NCI-H1694 (cell line): ENCODE measurements at regions not wholly inside any gene's neighbourhood (a gene's known extent, or its start where the extent isn't known, plus 50 kb on each side); places are given as distances from the start of the nearest gene placed in this dataset.
"Not testable (repeated sequence)": the region's sequence is repeated elsewhere in the genome, so short reads cannot be mapped to it uniquely, and the experiment has no call there.

Source experiments
- DNase-seq: peaks from one replicate; lab custom pipeline; 2025; lab: John Stamatoyannopoulos, UW

DNA sequence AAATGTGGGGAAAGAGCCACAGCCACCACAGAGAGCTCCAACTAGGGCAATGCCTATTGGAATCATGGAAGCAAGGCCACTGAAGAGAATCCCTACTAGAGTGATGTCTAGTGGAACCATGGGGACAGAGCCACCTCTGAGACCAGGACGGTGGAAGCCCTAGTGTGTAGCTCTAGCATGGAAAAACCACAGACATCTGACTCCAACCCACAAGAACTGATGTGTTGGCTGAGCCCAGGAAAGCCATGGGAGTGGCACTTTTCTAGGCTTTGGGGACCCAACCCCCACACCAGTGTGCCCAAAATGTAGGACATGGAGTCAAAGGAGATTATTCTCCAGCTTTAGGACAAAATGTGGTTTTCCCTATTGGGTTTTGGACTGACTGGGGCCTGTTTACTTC is 721.9 kb downstream of the BRINP1 start:
- DNase-seq = no peak

DNA sequence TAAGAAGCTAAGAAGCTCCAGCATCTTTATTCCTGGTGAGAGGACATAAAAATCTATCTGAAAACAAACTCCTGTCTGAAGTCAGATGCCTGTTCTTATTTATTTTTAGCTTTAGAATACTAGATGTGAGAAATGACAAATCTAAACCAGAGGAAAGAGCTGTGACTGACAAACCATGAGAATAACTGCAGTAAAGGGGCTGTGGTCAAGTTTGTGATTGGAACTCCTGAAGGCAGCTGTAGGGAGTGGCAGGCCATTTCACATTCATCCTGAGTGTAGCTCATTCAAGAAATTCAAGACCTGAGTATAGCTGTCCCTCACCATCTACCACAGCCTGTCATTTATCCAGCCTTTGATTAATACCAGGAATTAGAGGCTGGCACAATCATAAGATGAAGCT is 718.8 kb downstream of the BRINP1 start:
- DNase-seq = no peak

DNA sequence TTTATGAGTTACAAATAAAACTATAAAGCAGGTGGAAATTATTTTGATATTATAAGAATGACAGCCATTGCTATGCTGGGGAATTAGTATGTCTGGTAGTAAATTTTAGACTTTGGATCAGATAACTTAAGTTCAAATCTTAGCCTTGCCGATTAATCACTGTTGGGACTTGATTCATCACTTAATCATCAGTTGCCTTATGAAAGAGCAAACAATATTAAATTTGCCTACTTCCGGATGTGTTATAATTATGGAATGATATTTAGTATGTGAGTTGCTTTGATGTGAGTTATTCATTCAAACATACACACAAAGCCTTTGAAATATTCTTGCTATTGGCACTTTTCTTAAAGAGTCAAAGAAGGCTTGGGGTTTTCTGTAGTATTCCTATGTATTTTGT is 717.7 kb downstream of the BRINP1 start:
- no peak for DNase-seq

DNA sequence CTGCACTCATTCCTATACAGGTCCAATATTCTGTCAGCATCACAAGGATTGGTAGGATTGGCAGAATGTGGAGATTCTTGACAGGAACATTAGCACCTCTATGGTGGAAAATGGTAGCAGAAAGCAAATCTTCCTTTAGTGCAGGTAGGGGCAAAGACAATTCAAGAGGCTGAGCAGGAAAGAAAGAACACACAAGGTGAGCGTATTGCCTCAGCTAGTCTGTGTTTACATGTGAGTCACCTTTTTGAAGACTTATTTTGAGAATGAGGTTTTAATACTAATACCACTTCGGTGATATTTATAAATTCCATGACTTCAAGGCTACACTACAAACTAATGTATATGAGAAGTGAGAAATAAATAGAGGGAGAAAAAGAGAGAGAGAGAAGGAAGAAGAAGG is 717.0 kb downstream of the BRINP1 start:
- no peak for DNase-seq

DNA sequence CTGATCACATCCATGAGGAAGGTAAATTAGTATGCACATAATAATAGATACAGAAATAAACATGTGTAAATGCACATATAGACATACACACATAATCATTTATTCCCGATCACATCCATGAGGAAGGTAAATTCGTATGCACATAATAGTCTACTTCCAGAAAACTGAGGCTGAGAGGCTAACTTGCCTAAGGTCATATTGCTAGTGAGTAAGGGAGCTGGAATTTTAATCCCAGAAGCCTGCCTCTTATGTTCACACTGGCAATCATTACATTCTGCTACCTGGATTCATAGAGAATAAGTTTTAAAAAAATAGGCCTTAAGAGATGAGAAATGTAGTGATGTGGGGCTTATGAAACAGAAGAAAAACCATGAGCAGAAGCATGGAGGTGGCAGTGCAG is 716.3 kb downstream of the BRINP1 start:
- DNase-seq = no peak

DNA sequence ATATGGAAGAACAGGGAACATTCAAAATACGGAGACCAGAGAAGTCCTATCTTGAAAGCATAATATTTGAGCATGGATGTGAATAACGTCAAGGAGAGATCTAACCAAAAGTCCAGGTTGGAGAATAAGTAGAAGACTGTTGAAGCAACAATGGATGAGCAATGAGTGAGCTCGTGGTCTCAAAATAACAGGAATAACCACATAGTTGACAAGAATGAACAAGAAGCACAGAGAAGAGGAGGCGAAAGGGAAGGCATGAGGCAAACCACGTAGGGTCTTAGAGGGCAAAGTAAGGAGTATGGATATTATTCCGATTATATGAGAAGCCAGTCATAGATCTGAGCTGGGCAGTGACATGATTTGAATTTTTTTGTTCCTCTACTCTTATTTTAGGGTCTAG is 710.2 kb downstream of the BRINP1 start:
- no peak for DNase-seq

DNA sequence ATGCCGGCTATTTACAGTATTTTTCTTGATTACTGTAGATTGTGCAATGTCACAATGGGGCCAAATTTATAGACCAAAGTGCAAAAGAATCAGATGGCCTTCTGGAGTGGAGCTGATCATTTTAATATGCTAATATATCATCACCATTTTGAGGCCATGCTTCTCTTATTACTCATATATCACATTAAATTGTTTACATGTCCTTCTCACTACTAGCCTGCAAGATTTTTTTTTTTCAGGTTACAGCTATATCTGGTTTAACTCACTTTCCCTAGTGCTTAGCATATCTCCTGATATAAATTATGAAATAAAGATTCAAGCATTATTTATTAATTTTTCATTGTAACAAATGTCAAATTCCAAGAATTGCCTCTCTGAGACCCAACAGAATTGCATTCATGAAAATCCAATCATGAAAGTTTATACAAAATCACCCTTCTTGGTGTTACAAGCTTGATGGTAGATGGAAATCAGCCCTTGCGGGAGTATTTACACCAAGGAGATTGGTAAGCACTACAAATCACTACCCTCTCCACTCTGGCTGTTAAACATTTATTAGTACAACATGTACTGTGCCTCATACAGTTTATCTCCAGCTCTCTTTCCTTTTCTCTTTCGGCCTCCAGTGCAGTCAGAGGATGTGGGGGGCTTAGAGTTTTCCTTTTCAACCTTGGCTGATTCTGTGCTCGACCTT is 703.9 kb downstream of the BRINP1 start:
- no peak for DNase-seq

DNA sequence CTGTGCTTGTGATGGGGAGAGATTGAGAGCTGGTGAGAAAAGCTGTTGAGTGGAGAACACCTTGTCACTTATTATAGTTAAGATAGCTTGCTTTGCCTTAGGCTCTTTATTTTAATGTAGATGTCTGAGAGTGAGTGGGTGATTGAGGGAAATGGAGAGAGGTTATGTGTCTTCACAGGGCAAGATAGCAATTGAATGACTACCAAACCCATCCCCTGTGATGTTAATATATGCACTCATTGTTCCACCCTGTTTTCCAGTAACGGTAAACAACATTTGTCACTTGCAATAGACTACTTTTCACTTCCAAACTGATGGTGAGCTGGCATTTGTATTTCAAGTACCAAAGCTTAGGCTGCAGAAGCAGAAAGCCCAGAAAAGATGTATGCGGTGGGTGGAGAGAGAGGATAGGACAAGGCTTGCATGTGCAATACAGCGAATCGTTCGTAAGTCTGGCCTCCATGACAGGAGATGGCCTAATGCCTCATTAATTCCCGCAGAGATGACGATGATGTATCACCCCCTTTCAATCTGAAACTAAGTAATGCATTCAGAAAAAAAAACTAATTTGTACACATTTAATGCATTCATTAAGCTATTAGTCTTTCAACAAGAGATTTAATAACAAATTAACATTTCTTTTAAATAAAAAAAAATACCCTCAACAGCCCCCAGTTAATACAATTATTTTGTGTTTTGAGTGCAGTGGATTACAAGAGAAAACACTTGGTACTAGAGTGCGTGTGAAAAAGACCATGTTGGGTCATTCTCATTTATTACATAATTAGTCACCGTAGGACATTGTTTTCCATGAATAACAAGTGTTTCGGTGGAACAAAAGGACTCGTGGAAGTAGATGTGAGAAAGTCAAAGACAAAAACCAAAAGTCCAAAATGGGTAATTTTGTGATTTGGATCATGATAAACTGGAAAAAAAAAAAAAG is 699.0 kb downstream of the BRINP1 start:
- no peak for DNase-seq

DNA sequence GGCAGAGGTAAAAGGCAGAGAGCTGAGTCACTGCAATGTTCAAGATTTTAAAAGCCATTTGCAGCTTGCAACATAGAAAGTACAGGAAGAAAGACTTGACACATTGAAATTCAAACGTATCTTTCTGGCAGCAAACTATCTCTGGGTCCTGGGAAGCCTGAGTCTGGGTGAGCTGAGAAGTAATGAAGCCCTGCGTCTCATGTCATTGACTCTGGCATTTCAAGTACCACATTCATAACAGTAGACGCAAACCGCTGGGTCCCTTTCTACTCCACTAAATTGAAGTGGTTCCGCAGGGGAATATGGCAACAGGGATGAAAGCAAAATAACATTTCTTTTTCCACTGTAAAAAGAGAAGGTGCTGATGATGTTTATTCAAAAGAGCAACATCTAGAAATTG is 694.3 kb downstream of the BRINP1 start:
- DNase-seq = no peak

DNA sequence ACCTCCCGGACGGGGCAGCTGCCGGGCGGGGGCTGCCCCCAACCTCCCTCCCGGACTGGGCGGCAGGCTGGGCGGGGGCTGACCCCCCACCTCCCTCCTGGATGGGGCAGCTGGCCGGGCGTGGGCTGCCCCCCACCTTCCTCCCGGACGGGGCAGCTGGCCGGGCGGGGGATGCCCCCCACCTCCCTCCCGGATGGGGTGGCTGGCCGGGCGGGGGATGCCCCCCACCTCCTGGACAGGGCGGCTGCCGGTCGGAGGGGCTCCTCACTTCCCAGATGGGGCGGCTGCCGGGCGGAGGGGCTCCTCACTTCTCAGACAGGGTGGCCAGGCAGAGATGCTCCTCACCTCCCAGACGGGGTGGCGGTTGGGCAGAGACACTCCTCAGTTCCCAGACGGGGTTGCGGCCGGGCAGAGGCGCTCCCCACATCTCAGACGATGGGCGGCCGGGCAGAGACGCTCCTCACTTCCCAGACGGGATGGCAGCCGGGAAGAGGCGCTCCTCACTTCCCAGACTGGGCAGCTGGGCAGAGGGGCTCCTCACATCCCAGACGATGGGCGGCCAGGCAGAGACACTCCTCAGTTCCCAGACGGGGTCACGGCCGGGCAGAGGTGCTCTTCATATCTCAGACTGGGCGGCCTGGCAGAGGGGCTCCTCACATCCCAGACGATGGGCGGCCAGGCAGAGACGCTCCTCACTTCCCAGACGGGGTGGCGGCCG is 691.1 kb downstream of the BRINP1 start:
- DNase-seq = not testable (repeated sequence)

DNA sequence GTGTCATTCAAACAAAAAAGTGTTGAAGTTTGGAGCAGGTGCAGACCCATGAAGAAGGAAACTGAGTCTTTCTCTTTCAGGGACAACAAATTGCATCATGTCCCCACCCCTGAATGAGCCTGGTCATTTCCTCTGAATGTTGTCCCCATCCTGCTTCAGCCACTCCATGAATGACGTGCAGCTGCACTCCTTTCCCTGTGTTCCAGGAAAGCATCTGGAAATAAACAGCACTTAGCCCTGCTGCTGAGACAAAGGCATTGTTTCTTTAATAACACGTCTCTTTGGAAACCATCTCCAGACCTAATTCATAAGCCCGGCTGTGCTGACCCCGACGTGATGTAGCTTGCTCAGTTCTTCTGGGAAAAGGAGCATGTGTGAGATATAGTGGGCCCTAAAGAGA is 682.3 kb downstream of the BRINP1 start:
- no peak for DNase-seq

DNA sequence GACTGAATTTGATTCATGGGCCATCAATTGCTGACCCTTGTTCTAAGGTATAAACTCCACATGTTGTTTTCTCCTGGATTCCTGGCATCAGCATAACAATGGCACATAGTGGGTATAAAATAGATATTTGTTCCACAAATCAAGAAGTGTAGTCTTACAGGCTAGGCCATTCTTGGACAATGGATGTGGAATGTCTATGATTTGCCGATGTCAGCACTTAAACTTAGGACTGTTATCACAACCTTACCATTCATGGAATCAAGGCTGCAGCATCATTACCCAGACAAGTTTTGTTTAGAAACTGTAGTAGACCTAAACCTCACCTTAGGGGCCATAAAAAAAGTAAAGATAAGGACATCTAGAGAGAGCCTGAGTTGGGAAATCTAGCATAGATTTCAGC is 680.0 kb downstream of the BRINP1 start:
- no peak for DNase-seq

DNA sequence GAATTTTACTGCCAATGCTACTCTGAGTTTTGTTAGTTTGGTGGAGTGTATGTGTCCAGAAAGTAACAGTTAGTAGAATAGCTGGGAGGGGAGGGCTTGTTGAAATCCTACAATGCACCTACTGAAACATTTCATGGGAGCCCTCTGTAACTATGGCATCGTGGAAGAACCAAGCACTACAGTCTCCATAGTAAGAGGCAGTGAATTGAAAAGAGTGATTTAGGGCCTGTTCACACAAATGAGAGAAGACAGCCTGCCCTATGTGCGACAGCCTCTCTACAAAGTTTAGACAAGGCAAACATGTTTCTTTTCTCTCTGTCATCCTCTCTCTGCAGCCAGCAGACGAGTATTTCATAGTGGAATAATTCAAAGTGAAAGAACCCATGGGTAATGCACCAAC is 676.6 kb downstream of the BRINP1 start:
- no peak for DNase-seq

DNA sequence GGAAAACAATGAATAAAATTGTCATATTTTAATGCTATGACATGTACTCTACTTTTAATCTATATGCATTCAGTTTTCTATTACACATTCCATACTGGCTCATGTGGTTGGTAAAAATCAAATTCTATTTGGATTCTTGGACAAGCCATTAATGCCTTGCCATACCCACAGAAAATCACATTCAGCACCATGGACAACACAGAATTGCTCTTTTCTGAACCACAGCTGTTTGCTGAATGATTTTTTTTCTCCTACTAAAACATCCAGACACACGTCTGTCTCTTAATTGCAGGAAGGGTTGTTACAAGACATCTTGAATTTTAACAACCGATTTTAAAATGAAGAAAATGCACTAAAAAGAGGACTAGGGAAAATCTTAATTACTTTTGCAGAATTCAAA is 675.6 kb downstream of the BRINP1 start:
- no peak for DNase-seq

DNA sequence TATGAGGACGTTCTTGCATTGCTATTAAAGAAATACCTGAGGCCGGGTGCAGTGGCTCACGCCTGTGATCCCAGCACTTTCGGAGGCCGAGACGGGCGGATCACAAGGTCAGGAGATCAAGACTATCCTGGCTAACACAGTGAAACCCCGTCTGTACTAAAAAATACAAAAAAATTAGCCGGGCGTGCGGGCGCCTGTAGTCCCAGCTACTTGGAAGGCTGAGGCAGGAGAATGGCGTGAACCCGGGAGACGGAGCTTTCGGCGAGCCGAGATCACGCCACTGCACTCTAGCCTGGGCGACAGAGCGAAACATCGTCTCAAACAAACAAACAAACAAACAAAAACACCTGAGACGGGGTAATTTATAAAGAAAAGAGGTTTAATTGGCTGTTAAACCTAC is 674.0 kb downstream of the BRINP1 start:
- DNase-seq = not testable (repeated sequence)

DNA sequence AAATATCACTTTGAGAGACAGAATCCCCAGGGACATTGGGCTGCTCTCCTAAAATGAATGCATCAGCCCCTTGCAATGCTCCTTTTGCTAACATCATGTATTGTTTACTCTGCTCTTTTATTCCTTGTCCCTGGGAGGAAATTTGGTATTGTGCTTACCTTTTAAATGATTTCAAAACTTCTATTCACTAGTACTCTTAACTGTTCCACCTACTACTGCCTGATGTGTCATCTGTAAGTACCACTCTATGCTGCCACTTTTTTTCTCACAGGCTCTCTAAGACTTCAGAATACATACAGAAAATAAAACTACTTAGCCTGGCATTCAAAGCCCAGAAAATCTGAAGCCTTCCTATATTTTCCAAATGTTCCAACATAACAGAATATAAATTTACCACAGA is 667.2 kb downstream of the BRINP1 start:
- DNase-seq = no peak

DNA sequence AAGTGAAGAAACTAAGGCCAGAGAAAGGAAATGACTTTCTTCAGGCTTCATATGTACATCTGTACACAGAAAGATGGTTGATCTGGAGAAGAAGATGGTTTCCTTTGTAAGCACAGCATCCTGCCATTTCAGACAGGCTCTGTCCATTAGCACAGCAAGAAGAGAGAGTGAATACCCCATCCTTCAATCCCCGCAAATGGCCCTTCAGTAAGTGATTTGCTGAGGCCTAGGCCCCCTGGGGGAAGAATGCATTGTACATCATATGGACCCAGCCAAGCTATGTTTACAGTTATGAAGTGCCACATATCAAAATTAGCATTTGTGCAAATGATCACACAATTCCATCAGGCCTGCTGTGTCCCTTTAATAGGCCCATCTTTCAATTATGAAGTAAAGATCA is 657.4 kb downstream of the BRINP1 start:
- no peak for DNase-seq

DNA sequence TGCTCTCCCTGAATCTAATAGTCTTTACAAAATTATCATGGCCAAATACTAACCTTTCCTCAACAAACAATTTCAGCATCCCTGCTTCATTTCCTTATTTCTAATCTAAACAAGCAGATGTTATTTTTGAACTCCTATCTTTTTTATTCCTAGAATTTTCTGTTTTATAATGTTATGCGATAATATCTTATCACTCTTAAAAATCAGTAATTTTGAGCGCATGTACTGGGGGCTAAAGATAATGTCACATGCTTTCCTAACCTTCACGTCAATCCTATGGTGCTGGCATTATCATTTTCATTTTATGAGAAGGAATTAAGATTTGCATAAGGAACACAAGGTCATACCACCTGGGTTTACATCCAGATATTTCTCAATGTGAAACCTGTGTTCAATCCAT is 648.0 kb downstream of the BRINP1 start:
- DNase-seq = no peak

DNA sequence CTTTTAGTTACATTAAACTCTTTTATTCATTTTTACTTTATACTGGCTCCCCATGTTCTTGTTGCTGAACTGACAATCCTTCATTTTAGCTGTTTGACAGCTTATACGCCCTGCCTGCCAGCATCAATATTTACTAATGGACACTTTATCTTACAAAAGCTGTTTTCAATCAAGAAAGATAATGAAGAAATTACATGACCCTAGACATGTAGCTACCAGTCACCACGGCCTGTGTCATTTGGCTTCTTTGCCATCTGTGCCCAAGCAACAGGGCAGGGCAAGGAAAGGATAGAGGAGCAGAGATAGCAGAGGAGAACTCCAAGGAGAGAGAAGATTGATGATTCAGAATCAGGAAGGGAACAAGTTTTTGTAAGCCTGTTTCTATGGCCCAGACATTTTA is 647.3 kb downstream of the BRINP1 start:
- DNase-seq = no peak

DNA sequence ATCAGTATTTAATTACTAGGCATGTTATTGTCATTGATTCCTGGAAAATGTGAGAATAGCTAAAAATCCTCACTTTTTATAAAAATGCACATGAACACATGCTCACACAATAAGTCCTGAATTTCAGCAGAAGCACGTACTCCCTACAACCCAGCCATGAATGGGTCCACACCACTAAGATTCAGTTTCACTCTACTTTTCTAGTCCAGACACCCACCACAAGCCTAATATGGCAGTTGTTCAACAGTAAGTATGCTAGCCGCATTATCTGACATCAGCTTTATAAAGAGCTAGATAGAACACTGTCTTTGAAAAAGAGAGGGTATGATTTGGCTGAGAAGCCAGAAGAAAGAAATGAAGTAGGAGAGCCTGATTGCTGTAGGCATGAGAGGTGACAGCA is 639.3 kb downstream of the BRINP1 start:
- no peak for DNase-seq

DNA sequence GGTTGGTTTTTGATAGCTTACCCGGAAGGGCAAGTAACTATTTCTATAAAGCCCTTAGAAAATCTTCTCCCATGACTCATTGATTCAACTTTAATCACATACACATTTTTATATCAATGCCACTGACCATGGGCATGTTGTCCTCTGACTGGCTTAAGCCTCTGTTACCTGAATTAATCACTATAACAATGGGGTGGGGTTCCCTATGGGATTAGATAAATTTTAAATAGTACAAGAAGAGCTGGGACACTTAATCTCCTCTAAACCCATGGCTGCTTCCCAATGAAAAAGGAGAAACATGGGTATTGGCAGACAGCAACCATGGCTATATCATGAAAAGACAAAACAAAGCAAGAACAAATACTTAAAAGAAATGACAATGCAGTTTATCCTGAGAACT is 636.2 kb downstream of the BRINP1 start:
- no peak for DNase-seq

DNA sequence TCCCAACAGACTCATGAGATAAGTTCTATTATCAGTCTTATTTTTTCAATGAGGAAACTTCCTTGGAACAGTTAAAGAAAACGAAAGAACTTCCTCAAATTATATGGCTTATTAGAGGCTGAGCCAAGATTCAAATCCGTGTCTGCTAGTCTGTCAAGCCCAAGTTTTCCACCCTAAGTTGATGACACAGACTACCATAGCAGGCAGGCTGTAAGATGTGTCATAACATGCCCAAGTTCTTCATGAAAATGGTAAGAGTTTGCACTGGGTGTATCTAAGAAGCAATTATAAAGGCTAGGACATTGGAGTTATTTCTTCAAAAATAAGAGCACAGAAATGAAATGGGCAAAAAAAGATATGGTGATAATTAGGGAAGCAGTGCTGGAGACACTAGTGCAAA is 634.5 kb downstream of the BRINP1 start:
- no peak for DNase-seq

DNA sequence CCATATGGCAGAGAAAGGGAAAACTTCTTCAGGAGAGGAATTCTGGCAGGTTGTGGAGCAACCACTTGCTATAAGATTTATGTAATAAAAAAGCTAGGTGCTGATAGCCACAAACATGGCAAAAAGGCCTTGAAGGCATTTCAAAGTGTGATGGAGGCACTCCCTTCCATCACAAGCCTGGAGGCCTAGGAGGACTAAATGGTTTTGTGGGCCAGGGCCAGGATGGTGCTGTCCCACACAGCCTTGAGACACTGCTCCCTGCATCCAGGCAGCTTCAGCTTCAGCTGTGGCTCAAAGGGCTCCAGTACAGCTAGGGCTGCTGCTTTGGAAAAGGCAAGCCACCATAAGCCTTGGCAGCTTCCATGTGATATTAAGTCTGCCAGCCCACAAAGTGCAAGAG is 632.8 kb downstream of the BRINP1 start:
- no peak for DNase-seq
